ENCODE measurements at regions not wholly inside any gene's neighbourhood (a gene's known extent, or its start where the extent isn't known, plus 50 kb on each side); places are given as distances from the start of the nearest gene placed in this dataset.

- no peak for TF ChIP-seq STAT5B (CRISPR knock-in tag; IDR thresholded peaks at IDR 0.05)
- no peak for TF ChIP-seq ZNF83 (CRISPR knock-in tag; IDR thresholded peaks at IDR 0.05; ENCODE audit: borderline replicate concordance)
- TF ChIP-seq ZNF296 (CRISPR knock-in tag; conservative IDR thresholded peaks at IDR 0.05), result no peak
- TF ChIP-seq CC2D1A (CRISPR knock-in tag; IDR thresholded peaks at IDR 0.05), result no peak
- no peak for TF ChIP-seq ZNF616 (CRISPR knock-in tag; IDR thresholded peaks at IDR 0.05; ENCODE audit: low read depth)
- no peak for TF ChIP-seq TOPORS (CRISPR knock-in tag; IDR thresholded peaks at IDR 0.05)
These were observed 70.5 kb upstream of the HMHB1 start (continued) for GRCh38 chr5:143741421-143741820.

DNA sequence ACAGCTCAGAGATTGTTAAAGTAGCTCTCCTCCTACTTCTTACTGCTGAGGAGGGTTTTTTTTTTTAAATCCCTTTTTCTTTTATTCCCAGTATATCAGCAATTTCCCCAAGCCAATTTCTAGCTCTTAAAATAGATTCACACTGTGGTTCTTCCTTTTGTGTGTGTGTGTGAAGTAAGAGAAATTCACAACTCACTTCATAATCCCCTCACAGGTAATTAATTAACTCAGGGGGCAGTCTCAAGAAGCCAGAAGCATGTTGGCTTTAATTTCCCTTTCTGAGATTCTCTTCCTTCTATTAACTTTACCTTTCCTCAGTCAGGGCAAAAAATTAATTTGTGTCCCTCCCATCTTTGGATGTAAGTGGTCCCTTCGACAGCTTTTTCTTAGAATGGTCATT, 71.0 kb upstream of the HMHB1 start:
- Histone ChIP-seq H3K9ac (ENCODE audit: insufficient read depth, low read depth, low read length) (no peak overlapping the region), H3K79me2 (ENCODE audit: insufficient read depth, low read length) (no peaks in the 10 kb centered on the region), H2AFZ (ENCODE audit: low read length) (no peak overlapping the region), H3K27me3 (ENCODE audit: control insufficient read depth in 1 of 2, insufficient read depth in 2 of 2, low read length in 2 of 2) (peaks cover 0 to 3% of the 10 kb centered on the region in 2 experiments; a peak in 1 of 5 replicates), H3K27ac (ENCODE audit: extremely low read length, insufficient read depth, low read length) (no peak overlapping the region), H3K4me1 (ENCODE audit: insufficient read depth, low read length) (no peaks in the 10 kb centered on the region), H4K20me1 (ENCODE audit: insufficient read depth, low read length) (no peaks in the 10 kb centered on the region), H3K9me3 (ENCODE audit: low read length) (no peaks in the 10 kb centered on the region), H3K36me3 (replicated peaks in 1 of 2; ENCODE audit: control insufficient read depth in 1 of 2, insufficient read depth in 2 of 2, low read length in 2 of 2) (no peaks in the 10 kb centered on the region), H3K4me3 (replicated peaks in 1 of 3; ENCODE audit: insufficient read depth in 1 of 3, low read depth in 2 of 3, low read length in 3 of 3) (no peak overlapping the region), H3K4me2 (ENCODE audit: low read depth, low read length) (no peak overlapping the region)
- in situ Hi-C loops (cut with HindIII; ENCODE audit: extremely low pct_ligation_motif_present, low pct_unique_long_range_greater_than_20kb), result no loop called here
- no peak for DNase-seq (ENCODE audit: low spot score)
- no TSS peak for BruUV-seq (replicated peaks)
- intact Hi-C loops (cut with micrococcal nuclease; ENCODE audit: unreplicated experiment), result no loop called here
- ATAC-seq, result no peak
- FAIRE-seq, result no peak
- ChIA-PET POLR2A (no interaction called here), CTCF (ENCODE audit: low intra/inter-chr PET ratio, low total read pairs) (no interaction called here)
- WGBS (ENCODE audit: low lambda C conversion rate), result 6% methylated on average over 1 of the region's 1 CpG
- TF ChIP-seq ZFP90 (CRISPR knock-in tag; IDR thresholded peaks at IDR 0.05; ENCODE audit: borderline replicate concordance) (no peak), PAXIP1 (CRISPR knock-in tag; conservative IDR thresholded peaks at IDR 0.05) (no peak), ZFX (CRISPR knock-in tag; IDR thresholded peaks at IDR 0.05; ENCODE audit: low read depth) (no peak), SP4 (CRISPR knock-in tag; IDR thresholded peaks at IDR 0.05) (no peak), NBN (conservative IDR thresholded peaks at IDR 0.05) (no peak), ZNF383 (CRISPR knock-in tag; IDR thresholded peaks at IDR 0.05; ENCODE audit: borderline replicate concordance) (no peak), HNRNPUL1 (IDR thresholded peaks at IDR 0.05; ENCODE audit: low read depth, low read length) (no peak), ZNF598 (CRISPR knock-in tag; IDR thresholded peaks at IDR 0.05; ENCODE audit: borderline replicate concordance) (no peak), SRSF4 (IDR thresholded peaks at IDR 0.05; ENCODE audit: low read depth, low read length, poor library complexity, severe bottlenecking) (no peak), RBM22 (optimal IDR thresholded peaks at IDR 0.05; ENCODE audit: low read length) (no peak), NRL (CRISPR knock-in tag; IDR thresholded peaks at IDR 0.05; ENCODE audit: borderline replicate concordance) (no peak)
- TF ChIP-seq, protein P1, sequence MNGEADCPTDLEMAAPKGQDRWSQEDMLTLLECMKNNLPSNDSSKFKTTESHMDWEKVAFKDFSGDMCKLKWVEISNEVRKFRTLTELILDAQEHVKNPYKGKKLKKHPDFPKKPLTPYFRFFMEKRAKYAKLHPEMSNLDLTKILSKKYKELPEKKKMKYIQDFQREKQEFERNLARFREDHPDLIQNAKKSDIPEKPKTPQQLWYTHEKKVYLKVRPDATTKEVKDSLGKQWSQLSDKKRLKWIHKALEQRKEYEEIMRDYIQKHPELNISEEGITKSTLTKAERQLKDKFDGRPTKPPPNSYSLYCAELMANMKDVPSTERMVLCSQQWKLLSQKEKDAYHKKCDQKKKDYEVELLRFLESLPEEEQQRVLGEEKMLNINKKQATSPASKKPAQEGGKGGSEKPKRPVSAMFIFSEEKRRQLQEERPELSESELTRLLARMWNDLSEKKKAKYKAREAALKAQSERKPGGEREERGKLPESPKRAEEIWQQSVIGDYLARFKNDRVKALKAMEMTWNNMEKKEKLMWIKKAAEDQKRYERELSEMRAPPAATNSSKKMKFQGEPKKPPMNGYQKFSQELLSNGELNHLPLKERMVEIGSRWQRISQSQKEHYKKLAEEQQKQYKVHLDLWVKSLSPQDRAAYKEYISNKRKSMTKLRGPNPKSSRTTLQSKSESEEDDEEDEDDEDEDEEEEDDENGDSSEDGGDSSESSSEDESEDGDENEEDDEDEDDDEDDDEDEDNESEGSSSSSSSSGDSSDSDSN (CRISPR knock-in tag; IDR thresholded peaks at IDR 0.05), result no peak

All from HepG2 (cell line).